ENCODE measurements at regions not wholly inside any gene's neighbourhood (a gene's known extent, or its start where the extent isn't known, plus 50 kb on each side); places are given as distances from the start of the nearest gene placed in this dataset.

DNA sequence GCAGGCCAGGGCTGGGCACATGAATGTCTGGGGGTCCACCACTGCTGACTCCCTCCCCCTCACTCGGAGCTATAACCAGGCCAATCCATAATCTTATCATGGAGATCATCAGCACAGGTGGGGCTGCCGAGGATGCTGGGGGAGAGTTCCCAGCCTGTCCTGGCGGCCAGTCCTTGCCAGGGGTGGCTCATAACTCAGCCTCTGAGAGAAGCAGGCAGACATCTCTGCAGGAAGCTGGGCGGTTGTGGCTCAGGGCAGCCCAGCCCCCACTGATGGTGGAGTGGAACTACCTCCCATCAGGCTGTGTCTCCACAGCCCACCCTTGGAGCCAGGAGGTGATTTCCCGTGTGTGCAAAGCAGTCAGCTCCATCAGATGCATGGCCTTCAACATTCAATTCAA lies 109.4 kb upstream of the ZNF92 start:
- TF ChIP-seq, protein P1, sequence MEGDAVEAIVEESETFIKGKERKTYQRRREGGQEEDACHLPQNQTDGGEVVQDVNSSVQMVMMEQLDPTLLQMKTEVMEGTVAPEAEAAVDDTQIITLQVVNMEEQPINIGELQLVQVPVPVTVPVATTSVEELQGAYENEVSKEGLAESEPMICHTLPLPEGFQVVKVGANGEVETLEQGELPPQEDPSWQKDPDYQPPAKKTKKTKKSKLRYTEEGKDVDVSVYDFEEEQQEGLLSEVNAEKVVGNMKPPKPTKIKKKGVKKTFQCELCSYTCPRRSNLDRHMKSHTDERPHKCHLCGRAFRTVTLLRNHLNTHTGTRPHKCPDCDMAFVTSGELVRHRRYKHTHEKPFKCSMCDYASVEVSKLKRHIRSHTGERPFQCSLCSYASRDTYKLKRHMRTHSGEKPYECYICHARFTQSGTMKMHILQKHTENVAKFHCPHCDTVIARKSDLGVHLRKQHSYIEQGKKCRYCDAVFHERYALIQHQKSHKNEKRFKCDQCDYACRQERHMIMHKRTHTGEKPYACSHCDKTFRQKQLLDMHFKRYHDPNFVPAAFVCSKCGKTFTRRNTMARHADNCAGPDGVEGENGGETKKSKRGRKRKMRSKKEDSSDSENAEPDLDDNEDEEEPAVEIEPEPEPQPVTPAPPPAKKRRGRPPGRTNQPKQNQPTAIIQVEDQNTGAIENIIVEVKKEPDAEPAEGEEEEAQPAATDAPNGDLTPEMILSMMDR (conservative IDR thresholded peaks at IDR 0.05; ENCODE audit: low read length): no peak
- TF ChIP-seq EZH2phosphoT487 (IDR thresholded peaks at IDR 0.05; ENCODE audit: borderline replicate concordance): no peak
